PC-9 (cell line): ENCODE measurements at regions not wholly inside any gene's neighbourhood (a gene's known extent, or its start where the extent isn't known, plus 50 kb on each side); places are given as distances from the start of the nearest gene placed in this dataset.

Experiments used
- BruUV-seq: library from RNA; stranded (reverse); fragments of 400-500 nt; replicated peaks from 2 replicates; lab custom pipeline; 2021; lab: Mats Ljungman, UMichigan
- CTCF ChIA-PET: fragments of 300-600 bp; sonication (Branson Sonifier 250); formaldehyde crosslinking; loops from one replicate; lab custom pipeline; 2022; ENCODE audit warnings: antibody characterized with exemption; lab: Charles Lee
- POLR2A ChIA-PET: fragments of 300-600 bp; sonication (Branson Sonifier 250); formaldehyde crosslinking; loops from one replicate; lab custom pipeline; 2022; ENCODE audit warnings: antibody characterized with exemption; ENCODE audit not compliant: unreplicated experiment; lab: Charles Lee
- DNase-seq, 2 experiments: peaks; one replicate each; pipeline versions ENCODE4 v3.0.0 to v3.0.0-alpha.2; 2015 to 2022; ENCODE audit warnings: mixed read lengths in 1 of 2
- H2AFZ ChIP-seq: fragments of 200-600 bp; sonication (generic); 2 replicates; pipeline ENCODE4 v1.8.1; 2017; ENCODE audit warnings: antibody characterized with exemption
- H3F3A ChIP-seq: fragments of 200-600 bp; sonication (generic); 2 replicates; pipeline ENCODE4 v1.8.1; 2017; ENCODE audit warnings: antibody characterized with exemption, mild to moderate bottlenecking, low read depth; ENCODE audit not compliant: insufficient read depth
- H3K27ac ChIP-seq: fragments of 200-600 bp; sonication (generic); 2 replicates; pipeline ENCODE4 v1.6.1; 2016; ENCODE audit warnings: mixed run types
- H3K27me3 ChIP-seq: fragments of 200-600 bp; sonication (generic); 2 replicates; pipeline ENCODE4 v1.6.1; 2016; ENCODE audit warnings: low read depth, mixed run types; ENCODE audit not compliant: insufficient read depth
- H3K36me3 ChIP-seq: fragments of 200-600 bp; sonication (generic); 2 replicates; pipeline ENCODE4 v1.6.1; 2016; ENCODE audit warnings: low read depth, mixed run types
- H3K4me1 ChIP-seq: fragments of 200-600 bp; sonication (generic); replicated peaks from 2 replicates; pipeline ENCODE4 v1.6.1; 2016; ENCODE audit warnings: mixed run types; ENCODE audit not compliant: insufficient read depth
- H3K4me2 ChIP-seq: fragments of 200-600 bp; sonication (generic); 2 replicates; pipeline ENCODE4 v1.6.1; 2017; ENCODE audit warnings: mixed run types
- H3K4me3 ChIP-seq: fragments of 200-600 bp; sonication (generic); 2 replicates; pipeline ENCODE4 v1.6.1; 2016; ENCODE audit warnings: mixed run types
- H3K79me2 ChIP-seq: fragments of 200-600 bp; sonication (generic); 2 replicates; pipeline ENCODE4 v1.6.1; 2017; ENCODE audit warnings: low read depth, mixed run types
- H3K9me2 ChIP-seq: fragments of 200-600 bp; sonication (generic); 2 replicates; pipeline ENCODE4 v1.8.1; 2017; ENCODE audit warnings: mild to moderate bottlenecking; ENCODE audit not compliant: insufficient read depth
- H3K9me3 ChIP-seq: fragments of 200-600 bp; sonication (generic); 2 replicates; pipeline ENCODE4 v1.8.1; 2016; ENCODE audit warnings: low read depth; ENCODE audit not compliant: insufficient read depth
- H4K20me1 ChIP-seq: fragments of 200-600 bp; sonication (generic); 2 replicates; pipeline ENCODE4 v1.8.1; 2017; ENCODE audit not compliant: insufficient read depth
- CTCF ChIP-seq: fragments of 200-600 bp; sonication (generic); conservative IDR thresholded peaks from 2 replicates; pipeline ENCODE4 v1.6.1; 2017; ENCODE audit warnings: mixed run types, antibody characterized with exemption, mild to moderate bottlenecking, moderate library complexity
- EZH2 ChIP-seq: fragments of 200-600 bp; sonication (generic); IDR thresholded peaks from 2 replicates; pipeline ENCODE4 v1.8.0; 2017; ENCODE audit warnings: antibody characterized with exemption, low read depth
- intact Hi-C: fragments of 100-400 bp; cut with micrococcal nuclease; formaldehyde crosslinking; loops from one replicate; pipeline ENCODE4 v1.10.0; 2022; ENCODE audit not compliant: unreplicated experiment

- H3K9me3 ChIP-seq, result no peaks in the 10 kb centered on the region
- CTCF ChIA-PET, result no interaction called here
- H3F3A ChIP-seq, result no peaks in the 10 kb centered on the region
- TF ChIP-seq EZH2, result no peak
- TF ChIP-seq CTCF, result no peak
- no peaks in the 10 kb centered on the region for H3K79me2 ChIP-seq
- no peaks in the 10 kb centered on the region for H3K36me3 ChIP-seq
- H2AFZ ChIP-seq, result no peak overlapping the region
- H3K27me3 ChIP-seq, result 0 out of 2 replicates have a peak, but pooled peaks cover 1% of the 10 kb centered on the region
- no TSS peak for BruUV-seq
- no peaks in the 10 kb centered on the region for H4K20me1 ChIP-seq
- POLR2A ChIA-PET, result no interaction called here
- no peaks in the 10 kb centered on the region for H3K4me1 ChIP-seq
- DNase-seq, result no peak
- H3K9me2 ChIP-seq, result no peaks in the 10 kb centered on the region
- no peak overlapping the region for H3K27ac ChIP-seq
- intact Hi-C loops, result no loop called here
- no peak overlapping the region for H3K4me2 ChIP-seq
- H3K4me3 ChIP-seq, result no peak overlapping the region
Measured at GRCh38 chr13:18992791-18993190, 188.8 kb downstream of the TUBA3C start.

- intact Hi-C loops, result no loop called here
Measured at GRCh38 chr13:18991060-18991459, 190.6 kb downstream of the TUBA3C start.

GRCh38 chr13:18978447-18978846, 203.2 kb downstream of the TUBA3C start:
- DNase-seq, result no peak
- CTCF ChIA-PET, result no interaction called here
- H4K20me1 ChIP-seq, result no peaks in the 10 kb centered on the region
- TF ChIP-seq CTCF (no peak), EZH2 (no peak)
- no peaks in the 10 kb centered on the region for H3K79me2 ChIP-seq
- no peaks in the 10 kb centered on the region for H3K9me2 ChIP-seq
- H3K4me1 ChIP-seq, result no peaks in the 10 kb centered on the region
- H3K27ac ChIP-seq, result no peak overlapping the region
- no peaks in the 10 kb centered on the region for H3F3A ChIP-seq
- H3K9me3 ChIP-seq, result no peaks in the 10 kb centered on the region; the same call in 1 of the 2 replicates
- no peaks in the 10 kb centered on the region for H3K36me3 ChIP-seq
- POLR2A ChIA-PET, result no interaction called here
- H2AFZ ChIP-seq, result no peak overlapping the region
- H3K4me2 ChIP-seq, result no peak overlapping the region
- H3K27me3 ChIP-seq, result peaks cover 10% of the 10 kb centered on the region
- BruUV-seq, result no TSS peak
- intact Hi-C loops, result no loop called here
- no peak overlapping the region for H3K4me3 ChIP-seq

More at GRCh38 chr13:18991060-18991459, 190.6 kb downstream of the TUBA3C start:
- Histone ChIP-seq H3K79me2 (no peaks in the 10 kb centered on the region), H3K4me3 (no peak overlapping the region), H3K4me2 (no peak overlapping the region), H4K20me1 (no peaks in the 10 kb centered on the region), H3K4me1 (no peaks in the 10 kb centered on the region), H3F3A (no peaks in the 10 kb centered on the region), H3K27me3 (no peaks in the 10 kb centered on the region), H3K9me3 (no peaks in the 10 kb centered on the region), H3K9me2 (no peaks in the 10 kb centered on the region), H3K27ac (no peak overlapping the region), H3K36me3 (no peaks in the 10 kb centered on the region), H2AFZ (no peak overlapping the region)
- POLR2A ChIA-PET, result no interaction called here
- no peak for TF ChIP-seq EZH2
- no peak for TF ChIP-seq CTCF
- DNase-seq, result no peak
- BruUV-seq, result no TSS peak
- CTCF ChIA-PET, result no interaction called here
